ENCODE measurements at regions not wholly inside any gene's neighbourhood (a gene's known extent, or its start where the extent isn't known, plus 50 kb on each side); places are given as distances from the start of the nearest gene placed in this dataset.

- no peak for DNase-seq (ENCODE audit: low read depth)
- TF ChIP-seq CTCF (IDR thresholded peaks at IDR 0.05; ENCODE audit: insufficient read depth, low read length, severe bottlenecking) = no peak
- Histone ChIP-seq H3K4me3 (ENCODE audit: low read depth, low read length) (no peak overlapping the region), H3K36me3 (ENCODE audit: control insufficient read depth, insufficient read depth, low read length) (no peaks in the 10 kb centered on the region), H3K27me3 (ENCODE audit: control insufficient read depth, insufficient read depth, low read length) (no peaks in the 10 kb centered on the region)
- no peak for FAIRE-seq
These were observed 208.4 kb upstream of the CDH4 start for GRCh38 chr20:61043681-61044080.

DNA sequence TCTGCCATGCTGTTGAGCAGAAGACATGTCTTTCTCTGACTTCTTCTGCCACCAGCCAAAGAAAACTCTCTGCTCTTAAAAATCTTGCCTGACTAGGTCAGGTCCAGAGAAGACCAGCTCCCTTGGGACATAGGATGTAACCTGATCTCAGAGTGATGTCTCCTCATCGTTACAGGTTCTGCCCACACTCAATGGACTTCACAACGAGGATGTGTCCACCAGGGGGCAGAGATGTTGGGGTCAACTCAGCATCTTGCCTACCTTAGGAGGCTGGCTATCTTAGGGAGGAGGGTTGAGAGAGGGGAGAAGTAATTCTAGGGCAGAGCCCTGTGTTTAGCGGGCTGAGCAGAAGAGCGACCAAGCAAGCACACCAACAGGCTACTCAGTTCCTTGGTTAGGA lies 207.6 kb upstream of the CDH4 start:
- Histone ChIP-seq H3K36me3 (ENCODE audit: control insufficient read depth, insufficient read depth, low read length) (no peaks in the 10 kb centered on the region), H3K27me3 (ENCODE audit: control insufficient read depth, insufficient read depth, low read length) (no peaks in the 10 kb centered on the region), H3K4me3 (ENCODE audit: low read depth, low read length) (no peak overlapping the region)
- no peak for DNase-seq (ENCODE audit: low read depth)
- TF ChIP-seq CTCF (IDR thresholded peaks at IDR 0.05; ENCODE audit: insufficient read depth, low read length, severe bottlenecking) = no peak
- no peak for FAIRE-seq

- H3K36me3 ChIP-seq (ENCODE audit: control insufficient read depth, insufficient read depth, low read length) = no peaks in the 10 kb centered on the region
- DNase-seq (ENCODE audit: low read depth) (no peak), FAIRE-seq (no peak)
- H3K4me3 ChIP-seq (ENCODE audit: low read depth, low read length) = no peak overlapping the region
- no peaks in the 10 kb centered on the region for H3K27me3 ChIP-seq (ENCODE audit: control insufficient read depth, insufficient read depth, low read length)
- no peak for TF ChIP-seq CTCF (IDR thresholded peaks at IDR 0.05; ENCODE audit: insufficient read depth, low read length, severe bottlenecking)
These were observed 207.0 kb upstream of the CDH4 start for GRCh38 chr20:61045091-61045490.

GRCh38 chr20:61045876-61046585 lies 206.0 kb upstream of the CDH4 start:
- Histone ChIP-seq H3K36me3 (ENCODE audit: control insufficient read depth, insufficient read depth, low read length) (no peaks in the 10 kb centered on the region), H3K4me3 (ENCODE audit: low read depth, low read length) (no peak overlapping the region), H3K27me3 (ENCODE audit: control insufficient read depth, insufficient read depth, low read length) (no peaks in the 10 kb centered on the region)
- TF ChIP-seq CTCF (IDR thresholded peaks at IDR 0.05; ENCODE audit: insufficient read depth, low read length, severe bottlenecking) = no peak
- no peak for DNase-seq (ENCODE audit: low read depth)
- FAIRE-seq = no peak

- Histone ChIP-seq H3K36me3 (ENCODE audit: control insufficient read depth, insufficient read depth, low read length) (no peaks in the 10 kb centered on the region), H3K27me3 (ENCODE audit: control insufficient read depth, insufficient read depth, low read length) (no peaks in the 10 kb centered on the region), H3K4me3 (ENCODE audit: low read depth, low read length) (no peak overlapping the region)
- no peak for DNase-seq (ENCODE audit: low read depth)
- no peak for TF ChIP-seq CTCF (IDR thresholded peaks at IDR 0.05; ENCODE audit: insufficient read depth, low read length, severe bottlenecking)
- no peak for FAIRE-seq
These were observed 205.2 kb upstream of the CDH4 start for GRCh38 chr20:61046721-61047351.
